Adrenal gland (tissue), 9 donors: ENCODE measurements at regions not wholly inside any gene's neighbourhood (a gene's known extent, or its start where the extent isn't known, plus 50 kb on each side); places are given as distances from the start of the nearest gene placed in this dataset.

ENCODE experiments used
- DNase-seq, 7 donors: peaks; one replicate each; pipeline ENCODE4 v3.0.0-alpha.2; 2019 to 2020
- H3K27ac ChIP-seq, 5 donors: fragments of 200-600 bp; sonication (generic) in 4 of 5; 1 replicate in 3 of 5; 2 replicates in 2 of 5; pipeline versions ENCODE4 v1.5.1 to v1.8.0; 2016 to 2020; ENCODE audit warnings: mild to moderate bottlenecking in 1 of 5
- H3K27me3 ChIP-seq: fragments of 200-600 bp; 2 replicates; pipeline ENCODE4 v1.8.0; 2021
- H3K36me3 ChIP-seq, 2 donors: fragments of 200-600 bp; replicated peaks in 1 of 2; 1 replicate in 1 of 2; 2 replicates in 1 of 2; pipeline versions ENCODE4 v1.5.1 to v1.8.0; 2018 to 2022
- H3K4me1 ChIP-seq, 2 donors: fragments of 200-600 bp; replicated peaks in 1 of 2; 1 replicate in 1 of 2; 2 replicates in 1 of 2; pipeline versions ENCODE4 v1.5.1 to v1.8.0; 2018 to 2021
- H3K4me3 ChIP-seq, 4 donors: fragments of 200-600 bp; sonication (generic) in 3 of 4; one replicate each; pipeline ENCODE4 v1.5.1; 2016 to 2018
- H3K9me3 ChIP-seq, 3 donors: fragments of 200-600 bp; sonication (generic) in 1 of 3; replicated peaks in 1 of 3; 1 replicate in 2 of 3; 2 replicates in 1 of 3; pipeline versions ENCODE4 v1.5.1 to v1.8.0; 2016 to 2021
- CTCF ChIP-seq, 6 experiments: fragments of 450-650 bp in 4 of 6; fragments of 200-600 bp in 2 of 6; sonication (generic) in 1 of 6; IDR thresholded peaks; 1 replicate in 5 of 6; 2 replicates in 1 of 6; pipeline versions ENCODE4 v1.5.1 to v1.8.0; 2016 to 2021; ENCODE audit warnings: antibody characterized with exemption in 6 of 6, mild to moderate bottlenecking in 2 of 6, moderate library complexity in 1 of 6
- POLR2A ChIP-seq, 2 donors: fragments of 450-650 bp; IDR thresholded peaks; one replicate each; pipeline ENCODE4 v1.6.1; 2017; ENCODE audit warnings: antibody characterized with exemption in 2 of 2, mild to moderate bottlenecking in 2 of 2, moderate library complexity in 1 of 2
- WGBS, 4 donors: extraction: QIAGEN DNeasy Blood & Tissue Kit in 2 of 4; methylation state at CpG; one replicate each; pipeline versions ENCODE4 v1.1.5 to v1.1.7; 2013 to 2017; 5-methylcytosine and 5-hydroxymethylcytosine counted together
- intact Hi-C, 2 donors: fragments of 100-400 bp; cut with DNase I; formaldehyde crosslinking; loops; one replicate each; pipeline versions ENCODE4 v1.14.1 to v1.15.0; 2022 to 2023
- donor health status: healthy with polysubstance abuse.
- donor health status: Bipolar disorder and iron deficiency.
- donor health status: DM: yes; HTN: yes; CAD: no.
- donor health status: DM: no; HTN: no; CAD: no.
- donor health status: DM: no; HTN: no; CAD: no.

GRCh38 chr5:68369457-68370125 lies 154.0 kb downstream of the PIK3R1 start:
- peak in 1 of 7 donors; percentile 21 for DNase-seq
- H3K27me3 ChIP-seq, result no peaks in the 10 kb centered on the region
- H3K9me3 ChIP-seq, result no peaks in the 10 kb centered on the region
- no peak overlapping the region for H3K4me3 ChIP-seq
- H3K27ac ChIP-seq, result no peak overlapping the region
- WGBS, 4 donors, result 73 to 76% (median 74%) methylated on average over 7 of the region's 7 CpGs
- peaks cover 0 to 9% of the 10 kb centered on the region in 2 donors for H3K4me1 ChIP-seq
- intact Hi-C loops, result loop anchor here in 1 of 2 donors (10.0 kb wide), 1 partner anchor 55 kb away; no protein-coding TSS in a partner anchor
- TF ChIP-seq POLR2A (IDR thresholded peaks at IDR 0.05) (no peak), CTCF (IDR thresholded peaks at IDR 0.05) (no peak)
- H3K36me3 ChIP-seq, result no peaks in the 10 kb centered on the region

GRCh38 chr5:68370196-68370595 lies 154.6 kb downstream of the PIK3R1 start:
- DNase-seq, result no peak
- peaks cover 0 to 9% of the 10 kb centered on the region in 2 donors for H3K4me1 ChIP-seq
- intact Hi-C loops, result loop anchor here in 1 of 2 donors (10.0 kb wide), 1 partner anchor 55 kb away; no protein-coding TSS in a partner anchor
- no peaks in the 10 kb centered on the region for H3K36me3 ChIP-seq
- no peaks in the 10 kb centered on the region for H3K27me3 ChIP-seq
- no peak overlapping the region for H3K4me3 ChIP-seq
- TF ChIP-seq POLR2A (IDR thresholded peaks at IDR 0.05), result no peak
- TF ChIP-seq CTCF (IDR thresholded peaks at IDR 0.05), result no peak
- H3K9me3 ChIP-seq, result no peaks in the 10 kb centered on the region
- WGBS, 4 donors, result 88 to 96% (median 96%) methylated on average over 2 of the region's 2 CpGs
- H3K27ac ChIP-seq, result no peak overlapping the region

DNA sequence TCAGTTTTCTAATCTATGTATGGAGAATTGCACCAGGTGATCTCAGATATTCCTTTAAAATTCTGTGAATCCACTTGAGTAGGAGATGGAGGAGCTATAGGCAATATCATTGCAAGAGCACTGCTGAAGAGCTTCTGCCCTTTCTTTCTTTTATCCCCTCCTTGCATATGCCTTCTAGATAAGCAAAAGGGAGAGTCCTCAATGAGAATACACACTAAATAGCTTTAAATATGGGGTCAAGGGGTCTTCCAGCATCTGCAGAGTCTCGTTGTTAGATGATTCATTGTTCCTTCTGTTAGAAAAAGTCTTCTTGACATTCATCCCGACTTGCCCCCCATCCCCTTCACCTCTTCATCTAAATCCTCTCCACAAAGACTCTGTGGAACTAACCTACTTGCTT lies 156.1 kb downstream of the PIK3R1 start:
- Histone ChIP-seq H3K4me3 (no peak overlapping the region), H3K36me3 (no peaks in the 10 kb centered on the region), H3K9me3 (no peaks in the 10 kb centered on the region), H3K27ac (no peak overlapping the region), H3K27me3 (no peaks in the 10 kb centered on the region), H3K4me1 (peaks cover 0 to 9% of the 10 kb centered on the region in 2 donors)
- DNase-seq, result no peak
- TF ChIP-seq POLR2A (IDR thresholded peaks at IDR 0.05) (no peak), CTCF (IDR thresholded peaks at IDR 0.05) (no peak)
- WGBS, 4 donors, result 52 to 73% (median 58%) methylated on average over 2 of the region's 2 CpGs
- intact Hi-C loops, result loop anchor here in 1 of 2 donors (10.0 kb wide), 1 partner anchor 57 kb away; no protein-coding TSS in a partner anchor

DNA sequence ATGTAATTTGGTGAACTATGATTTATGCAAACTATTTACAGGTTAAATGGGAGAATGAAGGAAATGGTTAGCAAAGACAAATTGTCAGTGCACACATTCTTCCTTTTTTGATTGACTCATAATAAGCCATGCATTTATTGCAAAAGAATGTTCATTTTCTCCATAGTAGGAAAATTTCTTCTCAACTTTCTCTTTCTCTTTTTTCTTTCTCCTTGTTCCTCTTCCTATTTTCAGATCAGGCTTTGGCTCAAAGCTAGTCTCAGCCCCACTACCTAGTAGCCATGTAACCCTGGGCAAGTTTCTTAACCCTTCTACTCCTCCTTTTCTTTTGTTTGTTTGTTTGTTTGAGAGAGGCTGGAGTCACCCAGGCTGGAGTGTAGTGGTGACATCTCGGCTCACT lies 156.6 kb downstream of the PIK3R1 start:
- TF ChIP-seq POLR2A (IDR thresholded peaks at IDR 0.05) (no peak), CTCF (IDR thresholded peaks at IDR 0.05) (no peak)
- H3K4me3 ChIP-seq, result no peak overlapping the region
- intact Hi-C loops, result loop anchor here in 1 of 2 donors (10.0 kb wide), 1 partner anchor 57 kb away; no protein-coding TSS in a partner anchor
- no peaks in the 10 kb centered on the region for H3K36me3 ChIP-seq
- WGBS, 4 donors, result 81 to 95% (median 91%) methylated on average over 1 of the region's 1 CpG
- no peak overlapping the region for H3K27ac ChIP-seq
- no peaks in the 10 kb centered on the region for H3K9me3 ChIP-seq
- no peak for DNase-seq
- H3K27me3 ChIP-seq, result no peaks in the 10 kb centered on the region
- peaks cover 0 to 9% of the 10 kb centered on the region in 2 donors for H3K4me1 ChIP-seq
